ENCODE measurements at regions not wholly inside any gene's neighbourhood (a gene's known extent, or its start where the extent isn't known, plus 50 kb on each side); places are given as distances from the start of the nearest gene placed in this dataset.

DNA sequence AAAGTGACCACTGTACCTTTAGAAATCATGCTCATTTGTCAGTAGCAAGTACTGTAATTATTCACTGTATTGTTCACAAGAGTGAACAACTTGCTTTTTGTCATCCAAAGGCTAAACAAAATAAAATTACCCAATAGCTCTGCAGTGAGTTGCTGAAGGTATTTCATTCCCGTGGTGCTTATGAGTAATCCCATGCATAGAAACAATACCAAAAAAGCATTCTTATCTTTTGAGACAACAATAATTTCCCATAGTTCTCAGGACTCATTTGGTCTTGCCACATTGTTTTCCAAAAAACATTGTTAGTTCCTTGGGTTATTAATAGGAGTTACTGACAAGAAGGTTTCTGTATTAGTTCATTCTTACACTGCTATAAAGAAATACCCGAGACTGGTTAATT, 503.2 kb upstream of the FAM98A start:
- TF ChIP-seq, protein P1, sequence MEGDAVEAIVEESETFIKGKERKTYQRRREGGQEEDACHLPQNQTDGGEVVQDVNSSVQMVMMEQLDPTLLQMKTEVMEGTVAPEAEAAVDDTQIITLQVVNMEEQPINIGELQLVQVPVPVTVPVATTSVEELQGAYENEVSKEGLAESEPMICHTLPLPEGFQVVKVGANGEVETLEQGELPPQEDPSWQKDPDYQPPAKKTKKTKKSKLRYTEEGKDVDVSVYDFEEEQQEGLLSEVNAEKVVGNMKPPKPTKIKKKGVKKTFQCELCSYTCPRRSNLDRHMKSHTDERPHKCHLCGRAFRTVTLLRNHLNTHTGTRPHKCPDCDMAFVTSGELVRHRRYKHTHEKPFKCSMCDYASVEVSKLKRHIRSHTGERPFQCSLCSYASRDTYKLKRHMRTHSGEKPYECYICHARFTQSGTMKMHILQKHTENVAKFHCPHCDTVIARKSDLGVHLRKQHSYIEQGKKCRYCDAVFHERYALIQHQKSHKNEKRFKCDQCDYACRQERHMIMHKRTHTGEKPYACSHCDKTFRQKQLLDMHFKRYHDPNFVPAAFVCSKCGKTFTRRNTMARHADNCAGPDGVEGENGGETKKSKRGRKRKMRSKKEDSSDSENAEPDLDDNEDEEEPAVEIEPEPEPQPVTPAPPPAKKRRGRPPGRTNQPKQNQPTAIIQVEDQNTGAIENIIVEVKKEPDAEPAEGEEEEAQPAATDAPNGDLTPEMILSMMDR (IDR thresholded peaks at IDR 0.05; ENCODE audit: control insufficient read depth, insufficient read depth, low read depth, low read length, missing control alignments): no peak
- DNase-seq (ENCODE audit: low read depth): no peak
- H3K4me3 ChIP-seq (ENCODE audit: control insufficient read depth, low read depth, low read length): no peak overlapping the region

DNA sequence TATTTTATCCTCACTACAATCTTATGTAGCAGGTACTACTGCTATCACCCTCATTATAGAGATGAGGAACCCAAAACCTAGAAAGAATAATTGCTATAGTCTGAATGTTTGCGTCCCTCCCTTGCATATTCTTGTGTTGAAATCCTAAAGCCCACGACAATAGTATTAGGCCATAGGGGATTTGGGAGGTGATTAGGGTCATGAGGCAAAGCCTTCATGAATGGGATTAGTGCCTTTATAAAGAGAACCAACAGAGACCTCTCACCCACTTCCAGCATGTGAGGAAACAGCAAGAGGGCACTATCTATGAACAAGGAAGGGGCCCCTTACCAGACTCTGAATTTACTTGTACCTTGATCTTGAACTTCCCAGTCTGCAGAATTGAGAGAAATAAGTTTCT, 500.3 kb upstream of the FAM98A start:
- DNase-seq (ENCODE audit: low read depth): no peak
- TF ChIP-seq, protein P1 (IDR thresholded peaks at IDR 0.05; ENCODE audit: control insufficient read depth, insufficient read depth, low read depth, low read length, missing control alignments): no peak
- no peak overlapping the region for H3K4me3 ChIP-seq (ENCODE audit: control insufficient read depth, low read depth, low read length)

DNA sequence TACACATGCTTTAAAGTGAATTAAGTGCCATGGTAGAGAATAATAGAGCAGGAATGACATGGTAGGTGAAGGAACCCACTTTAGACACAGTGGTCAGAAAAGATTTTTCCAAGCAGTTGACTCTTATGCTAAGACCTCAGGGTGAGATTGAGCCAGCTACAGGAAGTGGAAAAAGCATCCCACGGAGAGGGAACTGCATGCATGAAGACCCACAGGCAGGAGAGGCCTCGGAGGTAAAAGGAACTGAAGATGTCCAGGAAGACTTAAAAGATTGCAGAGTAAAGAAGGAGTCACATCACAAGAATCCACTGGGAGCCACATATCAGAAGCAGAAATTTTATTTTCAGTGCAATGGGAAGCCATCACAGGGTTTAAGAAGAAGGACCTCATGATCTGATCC, 499.2 kb upstream of the FAM98A start:
- TF ChIP-seq, protein P1 (IDR thresholded peaks at IDR 0.05; ENCODE audit: control insufficient read depth, insufficient read depth, low read depth, low read length, missing control alignments): no peak
- H3K4me3 ChIP-seq (ENCODE audit: control insufficient read depth, low read depth, low read length): no peak overlapping the region

DNA sequence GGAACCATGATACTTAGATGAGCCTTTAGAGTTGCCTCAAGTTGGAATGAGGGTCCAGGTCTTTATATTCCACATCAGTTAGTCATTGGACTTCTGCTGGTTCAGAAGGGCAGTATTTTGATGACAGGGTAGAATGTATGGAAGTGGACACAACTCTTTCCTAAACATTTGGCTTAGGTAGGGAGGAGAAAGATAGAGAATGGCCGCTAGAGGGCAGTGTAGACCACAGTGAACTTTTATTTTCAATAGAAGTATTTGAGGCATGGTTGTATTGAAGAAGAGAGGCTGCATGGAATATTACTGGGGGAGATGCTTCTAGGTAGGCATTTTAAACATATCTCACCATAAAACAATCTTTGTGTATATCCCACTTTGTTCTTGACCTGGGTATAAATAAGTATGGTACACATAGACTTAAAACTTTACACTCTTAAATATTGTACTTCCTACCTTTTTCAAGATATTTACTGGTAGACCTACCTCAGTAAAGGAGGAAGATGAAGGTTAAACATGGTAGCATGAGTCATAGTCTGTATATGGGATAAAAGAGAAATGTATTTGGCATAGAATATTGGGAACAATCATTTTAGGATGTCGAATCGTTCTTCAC, 497.6 kb upstream of the FAM98A start:
- peak; percentile 28 for DNase-seq (ENCODE audit: low read depth)
- TF ChIP-seq, protein P1 (IDR thresholded peaks at IDR 0.05; ENCODE audit: control insufficient read depth, insufficient read depth, low read depth, low read length, missing control alignments): peak; percentile 66

More for the DNA sequence above, 499.2 kb upstream of the FAM98A start:
- DNase-seq (ENCODE audit: low read depth): no peak

DNA sequence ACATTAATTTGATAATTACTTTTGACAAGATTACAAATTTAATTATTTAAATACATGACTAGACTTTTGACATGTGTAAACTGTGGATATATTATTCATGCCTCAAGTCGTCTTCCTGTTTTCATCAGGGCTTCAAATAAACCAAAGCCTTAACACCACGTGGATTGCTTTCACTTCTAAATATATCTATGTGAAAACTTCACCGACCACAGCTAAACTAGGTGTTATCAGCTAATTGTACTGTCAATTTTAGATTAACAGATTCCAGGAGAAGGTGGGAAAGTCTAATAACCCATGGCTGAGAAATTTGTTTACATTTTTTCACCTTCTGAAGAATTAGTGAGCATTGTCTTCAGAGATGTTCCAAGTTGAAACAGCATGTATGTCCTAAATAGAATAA, 494.7 kb upstream of the FAM98A start:
- DNase-seq (ENCODE audit: low read depth): no peak
- TF ChIP-seq, protein P1 (IDR thresholded peaks at IDR 0.05; ENCODE audit: control insufficient read depth, insufficient read depth, low read depth, low read length, missing control alignments): no peak
- H3K4me3 ChIP-seq (ENCODE audit: control insufficient read depth, low read depth, low read length): no peak overlapping the region

More for the DNA sequence above, 497.6 kb upstream of the FAM98A start:
- no peak overlapping the region for H3K4me3 ChIP-seq (ENCODE audit: control insufficient read depth, low read depth, low read length)

DNA sequence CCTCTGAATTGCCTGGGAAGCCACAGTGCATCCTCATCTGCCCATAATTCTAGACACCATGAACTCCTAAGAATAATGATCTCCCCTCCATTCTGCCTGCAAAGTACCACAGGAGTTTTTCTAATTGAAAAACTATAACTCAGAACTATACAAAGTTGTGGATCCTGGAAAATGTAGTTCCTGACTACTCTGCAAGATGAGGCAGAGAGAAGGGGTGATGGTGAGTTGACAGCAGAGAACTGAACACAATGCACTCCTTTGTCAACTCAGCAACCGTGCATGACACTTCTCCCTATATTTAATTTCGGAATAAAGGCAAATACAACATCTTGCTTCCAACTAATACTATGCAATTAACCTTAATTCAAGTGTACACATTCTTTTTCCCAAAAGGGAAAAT, 471.1 kb upstream of the FAM98A start:
- TF ChIP-seq, protein P1 (IDR thresholded peaks at IDR 0.05; ENCODE audit: control insufficient read depth, insufficient read depth, low read depth, low read length, missing control alignments): no peak
- DNase-seq (ENCODE audit: low read depth): no peak
- no peak overlapping the region for H3K4me3 ChIP-seq (ENCODE audit: control insufficient read depth, low read depth, low read length)
